M059J (cell line): ENCODE measurements at regions not wholly inside any gene's neighbourhood (a gene's known extent, or its start where the extent isn't known, plus 50 kb on each side); places are given as distances from the start of the nearest gene placed in this dataset.
"Not testable (repeated sequence)": the region's sequence is repeated elsewhere in the genome, so short reads cannot be mapped to it uniquely, and the experiment has no call there.

ENCODE experiments used
- DNase-seq: peaks from one replicate; pipeline ENCODE4 v3.0.0-alpha.2; 2012; ENCODE audit warnings: low read depth

DNA sequence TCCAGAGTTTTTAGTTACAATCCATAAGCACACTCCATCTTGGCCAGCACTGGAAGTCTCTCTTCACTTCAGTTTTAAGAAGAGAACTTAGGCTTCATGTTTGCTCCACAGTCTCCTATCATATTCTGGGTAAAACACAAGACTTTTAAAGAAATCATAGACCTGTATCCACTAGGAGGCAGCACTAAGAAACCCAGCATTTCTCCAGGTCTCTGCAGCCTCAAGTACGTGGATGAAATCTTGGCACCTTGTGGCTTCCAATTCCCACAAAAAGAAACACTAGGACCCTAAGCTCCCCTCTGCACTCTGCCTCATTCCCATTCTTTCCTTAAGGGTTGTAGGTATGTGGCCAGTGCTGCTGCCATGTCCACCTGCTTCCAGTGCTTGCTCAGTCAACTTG is 367.3 kb upstream of the CASK start:
- DNase-seq, result peak; percentile 2

- DNase-seq, result no peak
These were observed 366.4 kb upstream of the CASK start for GRCh38 chrX:42289492-42290385.

- DNase-seq, result not testable (repeated sequence)
These were observed 362.3 kb upstream of the CASK start for GRCh38 chrX:42285681-42286080.

GRCh38 chrX:42276982-42277690 is 353.8 kb upstream of the CASK start:
- DNase-seq, result no peak

- no peak for DNase-seq
These were observed 350.8 kb upstream of the CASK start for GRCh38 chrX:42274151-42274550.

DNA sequence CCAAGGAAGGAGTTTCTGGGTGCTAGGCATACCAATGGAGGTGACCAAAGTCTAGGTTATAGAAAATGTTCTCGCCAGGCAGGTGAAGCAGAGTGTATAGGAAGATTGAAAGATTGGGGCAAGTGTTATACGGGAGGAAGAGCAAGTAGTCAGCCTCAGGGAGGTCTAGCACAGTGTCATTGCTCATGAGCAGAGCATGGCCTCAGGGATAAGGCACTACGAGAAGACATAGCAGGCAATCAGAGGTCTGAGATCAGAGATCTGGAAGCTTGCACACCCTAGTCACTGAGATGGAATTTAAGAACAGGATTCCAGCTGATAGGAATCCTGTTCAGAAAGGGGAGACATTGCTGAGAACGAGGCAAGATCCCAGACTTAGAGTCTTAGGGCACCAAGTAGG is 350.0 kb upstream of the CASK start:
- DNase-seq, result peak; percentile 1

DNA sequence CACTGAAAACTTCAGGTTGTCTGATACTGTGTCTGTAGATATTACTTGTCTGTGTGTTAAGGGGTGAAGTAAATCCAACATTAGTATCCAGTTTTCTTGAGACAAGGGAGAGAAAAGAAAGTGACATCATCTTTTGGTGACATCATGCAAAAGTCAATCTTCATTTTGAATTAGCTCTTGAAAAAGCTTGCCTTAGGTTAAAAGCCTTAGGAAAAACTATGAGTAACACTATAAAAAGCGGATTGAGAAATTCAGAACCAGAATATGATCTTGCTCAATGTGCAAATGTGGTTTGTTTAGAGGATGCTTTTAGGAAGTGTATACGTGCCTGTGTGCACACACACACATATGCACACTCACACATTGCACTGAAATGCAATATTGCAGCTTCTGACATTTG is 345.8 kb upstream of the CASK start:
- DNase-seq, result peak; percentile 54

DNA sequence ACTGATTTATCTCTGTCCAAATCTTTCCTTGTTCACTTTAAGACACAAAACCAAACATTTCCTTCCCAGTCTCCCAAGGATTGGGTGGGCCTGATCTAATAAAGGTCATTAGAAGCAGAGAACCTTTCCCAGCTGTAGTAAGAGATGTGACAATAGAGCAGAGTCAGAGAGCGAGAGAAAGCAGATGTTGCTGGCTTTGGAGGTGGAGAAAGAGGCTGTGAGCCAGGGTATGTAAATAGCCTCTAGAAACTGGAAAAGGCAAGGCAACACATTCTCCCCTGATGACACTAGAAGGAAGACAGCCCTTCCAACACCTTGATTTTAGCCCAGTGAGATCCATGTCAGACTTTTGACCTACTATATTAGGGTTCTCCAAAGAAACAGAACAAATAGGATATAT is 337.5 kb upstream of the CASK start:
- no peak for DNase-seq

GRCh38 chrX:42248226-42248625 is 324.9 kb upstream of the CASK start:
- DNase-seq, result peak; percentile 17

DNA sequence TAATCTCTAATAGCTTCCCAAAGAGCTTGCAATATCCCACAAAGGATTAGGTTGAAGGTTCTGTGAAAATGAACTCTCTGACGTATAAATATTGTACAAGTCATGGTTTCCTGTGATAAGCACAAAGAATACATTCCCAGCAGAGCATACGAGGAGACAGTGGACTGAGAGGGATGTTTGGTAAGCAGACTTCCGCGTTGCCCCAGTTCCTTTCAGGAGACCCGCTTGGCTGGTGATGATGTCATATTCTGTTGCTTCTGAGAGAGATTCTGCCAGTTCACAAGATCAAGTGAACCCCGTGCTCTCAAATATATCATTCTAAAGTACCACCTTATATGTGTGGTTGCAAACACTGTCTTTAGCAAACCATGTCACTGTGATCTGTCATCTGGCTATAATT is 323.9 kb upstream of the CASK start:
- peak; percentile 49 for DNase-seq

GRCh38 chrX:42246814-42247213 is 323.5 kb upstream of the CASK start:
- peak; percentile 17 for DNase-seq

GRCh38 chrX:42242004-42242403 is 318.6 kb upstream of the CASK start:
- no peak for DNase-seq

DNA sequence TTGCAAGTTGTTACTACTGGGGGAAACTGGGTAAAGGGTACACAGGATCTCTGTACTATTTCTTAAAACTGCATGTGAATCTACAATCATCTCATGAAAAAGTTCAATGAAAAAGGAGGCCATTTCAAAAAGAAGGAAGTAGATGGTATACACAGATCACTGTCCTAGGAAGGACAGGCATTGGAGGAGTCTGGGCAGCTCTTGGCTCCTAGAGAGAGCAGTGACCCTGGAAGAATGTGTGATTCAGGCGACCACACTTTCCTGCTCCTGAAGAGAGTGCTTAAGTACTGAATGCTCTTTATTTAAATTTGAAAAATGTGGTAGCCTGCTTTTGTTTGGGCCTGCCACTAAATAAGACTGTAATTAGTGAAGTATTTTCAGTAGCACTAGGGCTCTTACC is 318.1 kb upstream of the CASK start:
- DNase-seq, result peak; percentile 55

DNA sequence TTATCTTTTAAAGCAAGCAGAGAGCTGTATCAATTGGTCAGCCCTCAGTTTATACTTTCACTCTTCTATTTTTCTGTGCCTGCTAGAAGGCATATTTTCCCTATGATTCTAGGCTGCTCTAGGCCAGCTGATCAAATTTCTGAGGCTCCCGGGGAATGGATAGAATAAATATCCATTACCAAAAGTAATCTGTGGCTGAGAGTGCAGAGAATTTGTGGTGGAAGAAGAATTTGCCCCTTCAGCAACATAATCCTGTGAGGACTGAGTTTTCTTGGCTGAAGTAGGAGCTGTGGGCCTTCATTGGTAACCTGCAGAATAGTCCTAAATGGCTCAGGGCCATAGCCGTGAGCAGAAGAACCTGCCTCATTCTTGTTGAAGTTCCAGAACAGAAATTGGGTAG is 314.6 kb upstream of the CASK start:
- DNase-seq, result peak; percentile 37

DNA sequence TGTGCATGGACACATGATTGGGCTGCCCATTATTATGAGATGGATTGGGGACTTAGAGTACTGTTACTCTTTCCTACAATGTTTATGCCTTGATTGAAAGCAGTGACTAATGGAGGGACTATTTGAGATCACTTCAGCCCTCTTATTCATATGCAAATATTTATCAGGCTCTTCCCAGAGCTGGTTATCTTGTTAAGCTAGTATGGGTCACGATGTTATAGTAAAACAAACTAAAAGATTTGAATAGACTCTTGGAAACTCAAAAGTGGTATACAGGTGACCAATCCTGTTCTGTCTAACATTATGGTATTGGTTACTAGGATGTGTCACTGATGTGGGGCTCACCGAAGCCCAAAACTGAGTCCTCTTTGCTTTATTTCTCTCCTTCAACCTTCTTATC is 306.2 kb upstream of the CASK start:
- DNase-seq, result no peak

DNA sequence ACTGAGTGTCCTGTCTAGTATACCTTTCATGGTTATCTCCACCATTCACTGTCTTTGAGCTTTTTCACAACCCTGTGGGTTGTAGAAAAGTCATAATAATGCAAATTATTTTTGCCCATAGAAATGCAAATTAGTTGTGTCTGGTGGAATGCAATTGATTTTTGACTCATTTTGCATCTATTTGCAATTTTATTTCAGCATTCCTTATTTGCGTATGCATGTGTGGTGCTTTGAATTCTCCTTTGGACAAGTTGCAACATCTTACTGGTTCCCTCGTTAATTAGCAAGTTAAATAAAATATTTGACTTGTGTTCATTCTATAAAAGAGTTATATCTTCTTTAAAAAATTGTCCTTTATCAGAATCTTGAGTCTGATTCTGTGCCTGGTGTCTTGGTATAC is 297.3 kb upstream of the CASK start:
- DNase-seq, result no peak

DNA sequence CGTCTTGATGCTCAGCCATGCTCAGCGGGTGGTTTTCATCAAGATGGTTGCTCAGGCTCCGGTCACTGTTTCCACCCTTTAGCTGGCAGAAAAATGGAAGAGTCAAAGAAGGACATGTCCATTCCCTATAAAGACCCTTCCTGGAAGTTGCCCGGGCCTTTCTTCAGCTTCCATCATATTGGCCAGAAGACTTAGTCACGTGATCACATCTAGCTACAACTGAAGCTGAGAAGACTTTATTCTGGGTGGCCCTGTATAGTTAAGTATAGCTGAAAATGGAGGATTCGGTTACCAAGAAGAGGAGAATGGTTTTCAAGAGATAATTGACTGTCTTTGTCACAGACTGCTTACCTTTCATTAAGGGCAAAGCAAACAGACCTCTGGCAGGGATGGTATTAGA is 296.7 kb upstream of the CASK start:
- DNase-seq, result no peak

DNA sequence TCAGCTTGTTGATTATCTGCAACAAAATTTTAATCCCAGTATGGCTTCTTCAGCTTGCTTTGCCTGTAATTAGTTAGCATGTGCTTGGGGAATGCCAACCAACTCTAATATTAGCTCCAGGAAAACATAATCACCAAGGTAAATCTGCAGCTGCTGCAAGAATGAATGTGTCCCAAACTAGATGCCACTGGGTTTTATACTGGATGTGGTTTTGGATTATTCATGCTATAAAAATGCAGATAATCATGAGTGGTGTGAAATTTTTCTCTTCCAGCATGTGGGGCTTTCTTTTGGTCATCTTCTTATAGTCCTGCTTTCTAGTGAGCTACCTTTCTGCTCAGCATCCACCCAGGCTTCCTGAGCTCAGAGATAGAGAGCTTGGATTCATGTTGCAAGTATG is 295.9 kb upstream of the CASK start:
- DNase-seq, result peak; percentile 62

GRCh38 chrX:42195506-42195905 is 272.2 kb upstream of the CASK start:
- DNase-seq, result no peak

GRCh38 chrX:42189576-42189975 is 266.2 kb upstream of the CASK start:
- no peak for DNase-seq

GRCh38 chrX:42188730-42189129 is 265.4 kb upstream of the CASK start:
- DNase-seq, result no peak

DNA sequence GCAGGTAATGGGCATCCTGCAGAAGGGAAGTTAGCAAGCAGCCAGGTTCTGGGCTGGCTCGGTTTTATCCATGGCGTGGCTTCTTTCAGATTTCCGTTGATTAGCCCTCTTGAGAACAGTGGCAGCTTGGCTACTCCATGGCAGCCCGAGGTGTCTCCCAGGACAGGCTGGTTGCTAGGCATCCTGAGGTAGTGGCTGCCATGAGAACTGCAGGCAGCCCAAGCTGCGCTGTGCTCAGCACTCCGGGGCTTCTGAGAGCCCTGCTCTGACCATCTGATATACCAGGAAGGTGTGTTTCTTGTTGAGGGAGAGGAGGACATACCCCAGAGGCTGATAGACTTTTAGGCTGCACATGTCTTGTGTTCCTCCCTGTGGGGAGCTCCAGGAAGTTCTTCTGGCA is 253.4 kb upstream of the CASK start:
- DNase-seq, result no peak

GRCh38 chrX:42175843-42176242 is 252.5 kb upstream of the CASK start:
- DNase-seq, result no peak
